ENCODE measurements at regions not wholly inside any gene's neighbourhood (a gene's known extent, or its start where the extent isn't known, plus 50 kb on each side); places are given as distances from the start of the nearest gene placed in this dataset.

DNA sequence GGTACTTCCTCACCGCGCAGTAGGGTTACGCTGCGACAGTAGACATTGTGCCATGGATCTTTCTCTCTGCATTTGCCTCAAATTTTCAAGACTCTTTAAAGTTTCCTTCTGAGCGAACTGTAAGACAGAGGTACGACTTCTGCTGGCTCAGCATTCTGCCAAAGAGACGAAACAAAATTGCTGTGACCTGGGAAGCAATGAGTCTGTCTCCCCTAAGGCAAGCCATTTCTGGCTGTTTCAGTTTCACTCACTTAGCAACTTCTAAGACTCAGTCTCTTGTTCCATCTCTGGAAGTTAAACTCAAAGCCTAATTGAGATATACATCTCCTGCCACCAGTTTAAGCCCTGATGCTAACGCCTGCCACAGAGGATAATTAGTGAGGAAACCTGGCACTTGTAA lies 510.9 kb upstream of the DAB1 start (continued):
- TF ChIP-seq TSHZ2 (CRISPR knock-in tag; IDR thresholded peaks at IDR 0.05): no peak

- TF ChIP-seq TOX (CRISPR knock-in tag; IDR thresholded peaks at IDR 0.05; ENCODE audit: borderline replicate concordance): no peak
- TF ChIP-seq GLIS3 (CRISPR knock-in tag; IDR thresholded peaks at IDR 0.05): no peak
- TF ChIP-seq ZFP3 (CRISPR knock-in tag; IDR thresholded peaks at IDR 0.05): no peak
- no peak for TF ChIP-seq ZNF70 (CRISPR knock-in tag; IDR thresholded peaks at IDR 0.05)
- TF ChIP-seq SNAI2 (CRISPR knock-in tag; IDR thresholded peaks at IDR 0.05): no peak
- TF ChIP-seq ZNF8 (CRISPR knock-in tag; IDR thresholded peaks at IDR 0.05): no peak
- no peak for TF ChIP-seq PATZ1 (CRISPR knock-in tag; IDR thresholded peaks at IDR 0.05; ENCODE audit: borderline replicate concordance)
- no peak for TF ChIP-seq POU6F1 (CRISPR knock-in tag; IDR thresholded peaks at IDR 0.05; ENCODE audit: borderline replicate concordance, low read depth)
- no peak for TF ChIP-seq RARB (CRISPR knock-in tag; IDR thresholded peaks at IDR 0.05)
- TF ChIP-seq TCF4 (CRISPR knock-in tag; IDR thresholded peaks at IDR 0.05; ENCODE audit: borderline replicate concordance): no peak
- no peak for TF ChIP-seq OSR1 (CRISPR knock-in tag; IDR thresholded peaks at IDR 0.05)
- TF ChIP-seq ZNF565 (CRISPR knock-in tag; conservative IDR thresholded peaks at IDR 0.05; ENCODE audit: low read depth): no peak
- TF ChIP-seq CSDC2 (CRISPR knock-in tag; IDR thresholded peaks at IDR 0.05): no peak
- TF ChIP-seq ZFP30 (CRISPR knock-in tag; IDR thresholded peaks at IDR 0.05): no peak
- TF ChIP-seq ISL1 (CRISPR knock-in tag; IDR thresholded peaks at IDR 0.05): no peak
- TF ChIP-seq BACH2 (CRISPR knock-in tag; IDR thresholded peaks at IDR 0.05; ENCODE audit: borderline replicate concordance): no peak
- TF ChIP-seq, protein P1, sequence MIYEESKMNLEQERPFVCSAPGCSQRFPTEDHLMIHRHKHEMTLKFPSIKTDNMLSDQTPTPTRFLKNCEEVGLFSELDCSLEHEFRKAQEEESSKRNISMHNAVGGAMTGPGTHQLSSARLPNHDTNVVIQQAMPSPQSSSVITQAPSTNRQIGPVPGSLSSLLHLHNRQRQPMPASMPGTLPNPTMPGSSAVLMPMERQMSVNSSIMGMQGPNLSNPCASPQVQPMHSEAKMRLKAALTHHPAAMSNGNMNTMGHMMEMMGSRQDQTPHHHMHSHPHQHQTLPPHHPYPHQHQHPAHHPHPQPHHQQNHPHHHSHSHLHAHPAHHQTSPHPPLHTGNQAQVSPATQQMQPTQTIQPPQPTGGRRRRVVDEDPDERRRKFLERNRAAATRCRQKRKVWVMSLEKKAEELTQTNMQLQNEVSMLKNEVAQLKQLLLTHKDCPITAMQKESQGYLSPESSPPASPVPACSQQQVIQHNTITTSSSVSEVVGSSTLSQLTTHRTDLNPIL (CRISPR knock-in tag; IDR thresholded peaks at IDR 0.05; ENCODE audit: low read depth): no peak
- no peak for TF ChIP-seq ARNTL (CRISPR knock-in tag; IDR thresholded peaks at IDR 0.05; ENCODE audit: borderline replicate concordance, low read depth)
- TF ChIP-seq TSHZ2 (CRISPR knock-in tag; IDR thresholded peaks at IDR 0.05): no peak
- TF ChIP-seq PPARA (CRISPR knock-in tag; IDR thresholded peaks at IDR 0.05; ENCODE audit: borderline replicate concordance): no peak
- no peak for ATAC-seq
Observed at GRCh38 chr1:57927003-57927402, 503.1 kb upstream of the DAB1 start.

GRCh38 chr1:57926025-57926552 lies 502.2 kb upstream of the DAB1 start:
- no peak for TF ChIP-seq ZNF565 (CRISPR knock-in tag; conservative IDR thresholded peaks at IDR 0.05; ENCODE audit: low read depth)
- no peak for TF ChIP-seq BACH2 (CRISPR knock-in tag; IDR thresholded peaks at IDR 0.05; ENCODE audit: borderline replicate concordance)
- TF ChIP-seq ZFP30 (CRISPR knock-in tag; IDR thresholded peaks at IDR 0.05): no peak
- TF ChIP-seq ZNF70 (CRISPR knock-in tag; IDR thresholded peaks at IDR 0.05): no peak
- TF ChIP-seq PATZ1 (CRISPR knock-in tag; IDR thresholded peaks at IDR 0.05; ENCODE audit: borderline replicate concordance): no peak
- TF ChIP-seq, protein P1 (CRISPR knock-in tag; IDR thresholded peaks at IDR 0.05; ENCODE audit: low read depth): no peak
- TF ChIP-seq CSRNP3 (CRISPR knock-in tag; IDR thresholded peaks at IDR 0.05): no peak
- TF ChIP-seq TCF4 (CRISPR knock-in tag; IDR thresholded peaks at IDR 0.05; ENCODE audit: borderline replicate concordance): no peak
- TF ChIP-seq RARB (CRISPR knock-in tag; IDR thresholded peaks at IDR 0.05): no peak
- no peak for TF ChIP-seq ZNF8 (CRISPR knock-in tag; IDR thresholded peaks at IDR 0.05)
- TF ChIP-seq TOX (CRISPR knock-in tag; IDR thresholded peaks at IDR 0.05; ENCODE audit: borderline replicate concordance): no peak
- no peak for ATAC-seq
